ENCODE measurements at regions not wholly inside any gene's neighbourhood (a gene's known extent, or its start where the extent isn't known, plus 50 kb on each side); places are given as distances from the start of the nearest gene placed in this dataset.

- H3K9me3 ChIP-seq: no peaks in the 10 kb centered on the region
- H3K36me3 ChIP-seq (ENCODE audit: low read depth, missing control alignments): no peaks in the 10 kb centered on the region
- TF ChIP-seq CTCF (IDR thresholded peaks at IDR 0.05) (no peak), POLR2A (IDR thresholded peaks at IDR 0.05) (no peak)
- intact Hi-C loops (cut with DNase I; ENCODE audit: low total_unique reads): no loop called here
- no peaks in the 10 kb centered on the region for H3K4me1 ChIP-seq
- no peak for DNase-seq
- H3K27me3 ChIP-seq: no peaks in the 10 kb centered on the region
- H3K27ac ChIP-seq: no peak overlapping the region
- no peak overlapping the region for H3K4me3 ChIP-seq
- WGBS, 2 donors: 84 to 99% methylated on average over 2 of the region's 2 CpGs
Measured at GRCh38 chr13:68872338-68872737, 1235.3 kb upstream of the ATXN8OS start.

GRCh38 chr13:68851026-68851425, 1256.6 kb upstream of the ATXN8OS start:
- no peak for TF ChIP-seq CTCF (IDR thresholded peaks at IDR 0.05)
- TF ChIP-seq POLR2A (IDR thresholded peaks at IDR 0.05): no peak
- no peak for DNase-seq
- intact Hi-C loops (cut with DNase I; ENCODE audit: low total_unique reads): no loop called here
- WGBS, 2 donors: 84 to 87% methylated on average over 1 of the region's 1 CpG
- Histone ChIP-seq H3K4me3 (no peak overlapping the region), H3K27ac (no peak overlapping the region), H3K36me3 (ENCODE audit: low read depth, missing control alignments) (no peaks in the 10 kb centered on the region), H3K4me1 (no peaks in the 10 kb centered on the region), H3K27me3 (no peaks in the 10 kb centered on the region), H3K9me3 (no peaks in the 10 kb centered on the region)

- DNase-seq: no peak
- no peaks in the 10 kb centered on the region for H3K36me3 ChIP-seq (ENCODE audit: low read depth, missing control alignments)
- no peaks in the 10 kb centered on the region for H3K4me1 ChIP-seq
- H3K9me3 ChIP-seq: no peaks in the 10 kb centered on the region
- no peaks in the 10 kb centered on the region for H3K27me3 ChIP-seq
- H3K27ac ChIP-seq: no peak overlapping the region
- intact Hi-C loops (cut with DNase I; ENCODE audit: low total_unique reads): no loop called here
- TF ChIP-seq POLR2A (IDR thresholded peaks at IDR 0.05): no peak
- no peak for TF ChIP-seq CTCF (IDR thresholded peaks at IDR 0.05)
- H3K4me3 ChIP-seq: no peak overlapping the region
- 75 to 77% methylated on average over 3 of the region's 3 CpGs for WGBS, 2 donors
Measured at GRCh38 chr13:68850160-68850559, 1257.5 kb upstream of the ATXN8OS start.

- Histone ChIP-seq H3K36me3 (ENCODE audit: low read depth, missing control alignments) (no peaks in the 10 kb centered on the region), H3K27me3 (no peaks in the 10 kb centered on the region), H3K9me3 (no peaks in the 10 kb centered on the region), H3K27ac (no peak overlapping the region), H3K4me1 (no peaks in the 10 kb centered on the region), H3K4me3 (no peak overlapping the region)
- TF ChIP-seq CTCF (IDR thresholded peaks at IDR 0.05): no peak
- no peak for TF ChIP-seq POLR2A (IDR thresholded peaks at IDR 0.05)
- intact Hi-C loops (cut with DNase I; ENCODE audit: low total_unique reads): no loop called here
- DNase-seq: no peak
- 40% methylated on average over 1 of the region's 1 CpG for WGBS, 2 donors
Measured at GRCh38 chr13:68846663-68847062, 1261.0 kb upstream of the ATXN8OS start.

GRCh38 chr13:68834375-68834774, 1273.3 kb upstream of the ATXN8OS start:
- Histone ChIP-seq H3K27me3 (no peaks in the 10 kb centered on the region), H3K4me1 (no peaks in the 10 kb centered on the region), H3K36me3 (ENCODE audit: low read depth, missing control alignments) (no peaks in the 10 kb centered on the region), H3K27ac (no peak overlapping the region), H3K9me3 (no peaks in the 10 kb centered on the region), H3K4me3 (no peak overlapping the region)
- no peak for TF ChIP-seq CTCF (IDR thresholded peaks at IDR 0.05)
- no peak for TF ChIP-seq POLR2A (IDR thresholded peaks at IDR 0.05)
- intact Hi-C loops (cut with DNase I; ENCODE audit: low total_unique reads): no loop called here
- no peak for DNase-seq
